ENCODE measurements at regions not wholly inside any gene's neighbourhood (a gene's known extent, or its start where the extent isn't known, plus 50 kb on each side); places are given as distances from the start of the nearest gene placed in this dataset.

GRCh38 chr3:118760585-118761290 lies 273.9 kb downstream of the IGSF11 start:
- TF ChIP-seq CTCF (IDR thresholded peaks at IDR 0.05; ENCODE audit: insufficient read depth, low read depth, low read length) = no peak
- no peak for TF ChIP-seq EZH2 (IDR thresholded peaks at IDR 0.05; ENCODE audit: insufficient read depth, low read length)

All from astrocyte (in vitro differentiated cells and primary cell).